SK-N-MC (cell line): ENCODE measurements at regions not wholly inside any gene's neighbourhood (a gene's known extent, or its start where the extent isn't known, plus 50 kb on each side); places are given as distances from the start of the nearest gene placed in this dataset.

Experiments used
- DNase-seq: peaks from one replicate; pipeline ENCODE4 v3.0.0-alpha.2; 2011; ENCODE audit warnings: low read depth, low spot score
- H3K27ac ChIP-seq: fragments of 200-600 bp; sonication (generic); 2 replicates; pipeline ENCODE4 v1.5.1; 2016; ENCODE audit warnings: mixed run types
- H3K36me3 ChIP-seq: fragments of 200-600 bp; sonication (generic); 2 replicates; pipeline ENCODE4 v1.6.1; 2017; ENCODE audit warnings: antibody characterized with exemption, low read length, mixed read lengths; ENCODE audit not compliant: insufficient read depth
- H3K4me3 ChIP-seq: fragments of 200-600 bp; sonication (generic); 2 replicates; pipeline ENCODE4 v1.5.1; 2016
- H3K9ac ChIP-seq: fragments of 200-600 bp; sonication (generic); 2 replicates; pipeline ENCODE4 v1.8.0; 2017; ENCODE audit warnings: mixed run types, mixed read lengths; ENCODE audit not compliant: insufficient read length
- H3K9me3 ChIP-seq: fragments of 200-600 bp; sonication (generic); 2 replicates; pipeline ENCODE4 v1.6.1; 2017; ENCODE audit warnings: low read depth, mild to moderate bottlenecking, antibody characterized with exemption, low read length, moderate library complexity, mixed read lengths
- EZH2 ChIP-seq: fragments of 200-600 bp; sonication (generic); IDR thresholded peaks from one replicate; pipeline ENCODE4 v1.6.1; 2017; ENCODE audit warnings: antibody characterized with exemption
- FOXP2 ChIP-seq: optimal IDR thresholded peaks from 2 replicates; pipeline ENCODE3; 2011; ENCODE audit warnings: mild to moderate bottlenecking, moderate library complexity; ENCODE audit not compliant: insufficient read depth; ENCODE audit errors: extremely low read length, control extremely low read depth
- POLR2AphosphoS5 ChIP-seq: IDR thresholded peaks from 2 replicates; pipeline ENCODE4 v1.6.1; 2012; ENCODE audit warnings: mild to moderate bottlenecking, low read depth, low read length, borderline replicate concordance

DNA sequence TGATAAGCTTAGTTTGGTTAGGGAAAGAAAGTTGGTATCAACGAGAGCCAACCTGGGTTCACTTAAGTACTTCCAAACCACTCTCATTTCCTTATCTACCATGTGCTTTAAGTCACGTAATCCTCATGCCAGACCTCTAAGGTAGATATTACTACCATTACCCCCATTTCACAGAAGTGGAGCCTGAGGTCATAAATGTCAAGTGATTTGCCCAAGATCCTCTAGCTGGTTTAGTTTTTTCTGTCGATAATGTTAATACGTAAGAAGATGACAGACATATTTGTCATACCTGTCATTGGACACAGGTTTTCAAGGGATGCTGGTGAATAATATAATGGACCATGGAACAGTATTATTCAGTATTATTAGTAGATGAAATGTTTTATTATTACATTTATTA lies 197.4 kb upstream of the MKLN1 start:
- H3K4me3 ChIP-seq = no peak overlapping the region
- H3K9ac ChIP-seq = no peak overlapping the region
- no peaks in the 10 kb centered on the region for H3K36me3 ChIP-seq
- TF ChIP-seq EZH2 = no peak
- TF ChIP-seq POLR2AphosphoS5 = no peak
- TF ChIP-seq FOXP2 = no peak
- no peak for DNase-seq
- H3K27ac ChIP-seq = no peak overlapping the region
- no peaks in the 10 kb centered on the region for H3K9me3 ChIP-seq

DNA sequence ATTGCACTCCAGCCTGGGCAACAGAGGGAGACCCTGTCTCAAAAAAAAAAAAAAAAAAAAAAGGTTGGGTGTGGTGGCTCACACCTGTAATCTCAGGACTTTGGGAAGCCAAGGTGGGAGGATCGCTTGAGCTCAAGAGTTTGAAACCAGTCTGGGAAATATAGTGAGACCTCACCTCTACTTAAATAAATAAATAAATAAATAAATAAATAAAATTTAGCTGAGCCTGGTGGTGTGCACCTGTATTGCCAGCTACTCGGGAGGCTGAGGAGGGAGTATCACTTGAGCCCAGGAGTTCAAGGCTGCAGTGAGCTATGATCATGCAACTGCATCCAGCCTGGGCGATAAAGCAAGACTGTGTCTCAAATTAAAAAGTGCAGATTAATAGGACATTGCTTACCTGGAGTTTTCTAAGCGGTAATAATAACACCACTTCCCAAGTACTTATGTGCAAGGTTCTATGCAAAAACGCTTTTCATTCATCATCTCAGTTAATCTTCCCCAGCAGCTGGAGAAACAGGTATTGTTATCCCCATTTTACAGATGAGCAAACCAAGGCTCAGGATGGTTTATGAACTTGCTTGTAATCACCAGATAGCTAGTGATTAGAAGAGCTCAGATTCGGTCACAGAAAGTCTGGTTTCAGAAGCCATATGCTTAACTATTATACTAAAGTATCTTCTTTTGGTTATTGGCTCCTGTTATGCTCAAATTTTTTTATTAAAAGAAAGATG lies 196.5 kb upstream of the MKLN1 start:
- no peak for TF ChIP-seq FOXP2
- no peak for TF ChIP-seq EZH2
- no peak for TF ChIP-seq POLR2AphosphoS5
- no peak for DNase-seq

GRCh38 chr7:131131746-131132431 lies 195.8 kb upstream of the MKLN1 start:
- TF ChIP-seq EZH2 (no peak), POLR2AphosphoS5 (no peak), FOXP2 (no peak)
- Histone ChIP-seq H3K4me3 (no peak overlapping the region), H3K27ac (no peak overlapping the region), H3K9me3 (no peaks in the 10 kb centered on the region), H3K9ac (no peak overlapping the region), H3K36me3 (no peaks in the 10 kb centered on the region)
- no peak for DNase-seq

More for the DNA sequence above, 196.5 kb upstream of the MKLN1 start:
- no peak overlapping the region for H3K27ac ChIP-seq
- no peaks in the 10 kb centered on the region for H3K9me3 ChIP-seq
- no peak overlapping the region for H3K4me3 ChIP-seq
- H3K36me3 ChIP-seq = no peaks in the 10 kb centered on the region
- H3K9ac ChIP-seq = no peak overlapping the region

GRCh38 chr7:131139462-131139861 lies 188.2 kb upstream of the MKLN1 start:
- no peaks in the 10 kb centered on the region for H3K9me3 ChIP-seq
- no peak for DNase-seq
- H3K4me3 ChIP-seq = no peak overlapping the region
- no peak overlapping the region for H3K9ac ChIP-seq
- H3K36me3 ChIP-seq = no peaks in the 10 kb centered on the region
- H3K27ac ChIP-seq = no peak overlapping the region
- TF ChIP-seq EZH2 (no peak), FOXP2 (no peak), POLR2AphosphoS5 (no peak)

- H3K27ac ChIP-seq = no peak overlapping the region
- H3K4me3 ChIP-seq = no peak overlapping the region
- no peaks in the 10 kb centered on the region for H3K36me3 ChIP-seq
- DNase-seq = no peak
- H3K9me3 ChIP-seq = no peaks in the 10 kb centered on the region
- TF ChIP-seq FOXP2 = no peak
- no peak overlapping the region for H3K9ac ChIP-seq
Measured at GRCh38 chr7:131141443-131141967, 186.2 kb upstream of the MKLN1 start.

DNA sequence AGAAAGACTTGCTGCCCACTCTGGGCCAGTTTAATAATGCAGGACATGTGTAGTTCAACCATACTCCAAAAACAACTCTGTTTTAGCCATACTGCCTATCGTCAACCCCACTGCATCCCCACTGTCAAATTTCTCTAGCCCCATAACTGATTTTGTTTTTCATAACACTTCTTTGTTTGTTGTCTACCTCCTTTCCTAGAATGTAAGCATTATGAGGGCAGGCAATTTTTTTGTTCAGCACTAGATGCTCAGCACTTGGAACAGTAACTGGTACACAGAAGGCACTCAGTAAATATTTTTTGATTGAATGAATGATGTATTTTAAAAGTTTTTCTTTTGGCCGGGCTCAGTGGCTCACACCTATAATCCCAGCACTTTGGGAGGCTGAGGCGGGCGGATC lies 183.8 kb upstream of the MKLN1 start:
- no peak for DNase-seq
- Histone ChIP-seq H3K27ac (no peak overlapping the region), H3K4me3 (no peak overlapping the region), H3K36me3 (no peaks in the 10 kb centered on the region), H3K9me3 (no peaks in the 10 kb centered on the region), H3K9ac (no peak overlapping the region)
- TF ChIP-seq POLR2AphosphoS5 (no peak), FOXP2 (no peak), EZH2 (no peak)

DNA sequence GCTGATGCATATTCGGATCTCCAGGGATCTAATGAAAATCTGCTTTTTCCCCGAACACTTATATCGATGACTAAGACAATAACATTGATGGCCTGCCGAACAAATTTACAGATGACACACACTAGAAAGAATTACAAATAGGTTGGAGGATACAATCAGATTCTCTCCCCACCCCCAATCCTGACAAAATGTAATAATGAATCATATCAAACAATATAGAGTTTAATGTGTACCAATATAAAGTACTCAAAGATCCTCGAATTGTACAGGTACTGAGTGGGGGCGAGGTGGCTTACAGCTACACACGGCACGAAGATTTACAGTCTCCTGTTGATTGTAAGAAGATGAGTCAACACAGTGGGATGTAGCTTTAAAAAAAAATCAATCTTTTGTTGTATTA lies 182.7 kb upstream of the MKLN1 start:
- no peaks in the 10 kb centered on the region for H3K36me3 ChIP-seq
- H3K9ac ChIP-seq = no peak overlapping the region
- no peak overlapping the region for H3K27ac ChIP-seq
- no peak for DNase-seq
- TF ChIP-seq EZH2 = no peak
- no peaks in the 10 kb centered on the region for H3K9me3 ChIP-seq
- no peak overlapping the region for H3K4me3 ChIP-seq

GRCh38 chr7:131145770-131146169 lies 181.9 kb upstream of the MKLN1 start:
- Histone ChIP-seq H3K4me3 (no peak overlapping the region), H3K27ac (no peak overlapping the region), H3K9me3 (no peaks in the 10 kb centered on the region), H3K36me3 (no peaks in the 10 kb centered on the region), H3K9ac (no peak overlapping the region)
- no peak for TF ChIP-seq POLR2AphosphoS5
- TF ChIP-seq FOXP2 = no peak
- TF ChIP-seq EZH2 = no peak
- no peak for DNase-seq

DNA sequence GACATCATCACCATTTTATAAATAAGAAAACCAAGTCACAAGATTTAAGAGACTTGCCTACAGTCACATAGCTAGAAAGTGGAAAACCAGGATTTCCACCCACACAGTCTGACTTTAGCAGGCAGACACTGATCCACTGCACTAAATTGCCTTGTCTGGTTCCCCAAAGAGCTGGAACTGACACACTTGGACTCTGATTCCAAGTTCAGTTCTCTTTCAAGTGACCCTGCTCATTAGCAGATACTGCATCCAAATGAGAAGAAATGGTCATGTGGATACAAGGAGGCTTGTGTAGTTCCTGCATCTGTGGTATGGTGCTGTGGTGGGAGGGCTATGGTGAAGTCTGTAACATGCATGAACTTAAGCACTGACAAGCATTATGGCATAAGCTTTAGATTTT lies 180.1 kb upstream of the MKLN1 start:
- H3K27ac ChIP-seq = no peak overlapping the region
- no peak overlapping the region for H3K9ac ChIP-seq
- H3K36me3 ChIP-seq = no peaks in the 10 kb centered on the region
- no peak overlapping the region for H3K4me3 ChIP-seq
- TF ChIP-seq POLR2AphosphoS5 (no peak), FOXP2 (no peak), EZH2 (no peak)
- DNase-seq = no peak
- no peaks in the 10 kb centered on the region for H3K9me3 ChIP-seq
